ENCODE measurements at regions not wholly inside any gene's neighbourhood (a gene's known extent, or its start where the extent isn't known, plus 50 kb on each side); places are given as distances from the start of the nearest gene placed in this dataset.

DNA sequence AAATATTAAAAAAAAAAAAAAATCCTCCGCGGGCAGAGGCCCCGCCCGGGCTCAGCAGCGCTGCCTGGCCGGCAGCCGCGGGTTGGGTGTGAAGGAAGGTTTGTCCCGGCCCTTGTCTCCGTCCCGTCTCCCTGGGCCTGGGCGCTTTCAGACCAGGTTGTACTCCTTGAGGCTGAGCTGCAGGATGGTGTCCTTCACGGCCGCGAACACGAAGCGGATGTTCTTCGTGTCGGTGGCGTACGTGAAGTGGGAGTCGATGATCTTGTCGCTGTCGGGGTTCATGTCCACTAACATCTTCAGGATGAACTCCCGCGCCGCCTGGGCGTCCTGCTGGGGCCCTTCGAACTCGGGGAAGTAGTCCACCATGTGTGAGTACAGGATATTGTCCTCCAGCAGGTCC, 123.7 kb upstream of the KCTD7 start:
- TF ChIP-seq MAZ (IDR thresholded peaks at IDR 0.05; ENCODE audit: borderline replicate concordance, low read depth, low read length) (no peak), RAD21 (IDR thresholded peaks at IDR 0.05; ENCODE audit: low read length) (no peak), POLR2A (IDR thresholded peaks at IDR 0.05; ENCODE audit: low read depth, low read length) (no peak), SMC3 (IDR thresholded peaks at IDR 0.05; ENCODE audit: low read depth, low read length) (no peak), CEBPB (IDR thresholded peaks at IDR 0.05; ENCODE audit: low read depth, low read length) (no peak)
- TF ChIP-seq, protein P1, sequence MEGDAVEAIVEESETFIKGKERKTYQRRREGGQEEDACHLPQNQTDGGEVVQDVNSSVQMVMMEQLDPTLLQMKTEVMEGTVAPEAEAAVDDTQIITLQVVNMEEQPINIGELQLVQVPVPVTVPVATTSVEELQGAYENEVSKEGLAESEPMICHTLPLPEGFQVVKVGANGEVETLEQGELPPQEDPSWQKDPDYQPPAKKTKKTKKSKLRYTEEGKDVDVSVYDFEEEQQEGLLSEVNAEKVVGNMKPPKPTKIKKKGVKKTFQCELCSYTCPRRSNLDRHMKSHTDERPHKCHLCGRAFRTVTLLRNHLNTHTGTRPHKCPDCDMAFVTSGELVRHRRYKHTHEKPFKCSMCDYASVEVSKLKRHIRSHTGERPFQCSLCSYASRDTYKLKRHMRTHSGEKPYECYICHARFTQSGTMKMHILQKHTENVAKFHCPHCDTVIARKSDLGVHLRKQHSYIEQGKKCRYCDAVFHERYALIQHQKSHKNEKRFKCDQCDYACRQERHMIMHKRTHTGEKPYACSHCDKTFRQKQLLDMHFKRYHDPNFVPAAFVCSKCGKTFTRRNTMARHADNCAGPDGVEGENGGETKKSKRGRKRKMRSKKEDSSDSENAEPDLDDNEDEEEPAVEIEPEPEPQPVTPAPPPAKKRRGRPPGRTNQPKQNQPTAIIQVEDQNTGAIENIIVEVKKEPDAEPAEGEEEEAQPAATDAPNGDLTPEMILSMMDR (conservative IDR thresholded peaks at IDR 0.05; ENCODE audit: low read depth, low read length), result no peak
